ENCODE measurements at regions not wholly inside any gene's neighbourhood (a gene's known extent, or its start where the extent isn't known, plus 50 kb on each side); places are given as distances from the start of the nearest gene placed in this dataset.

DNA sequence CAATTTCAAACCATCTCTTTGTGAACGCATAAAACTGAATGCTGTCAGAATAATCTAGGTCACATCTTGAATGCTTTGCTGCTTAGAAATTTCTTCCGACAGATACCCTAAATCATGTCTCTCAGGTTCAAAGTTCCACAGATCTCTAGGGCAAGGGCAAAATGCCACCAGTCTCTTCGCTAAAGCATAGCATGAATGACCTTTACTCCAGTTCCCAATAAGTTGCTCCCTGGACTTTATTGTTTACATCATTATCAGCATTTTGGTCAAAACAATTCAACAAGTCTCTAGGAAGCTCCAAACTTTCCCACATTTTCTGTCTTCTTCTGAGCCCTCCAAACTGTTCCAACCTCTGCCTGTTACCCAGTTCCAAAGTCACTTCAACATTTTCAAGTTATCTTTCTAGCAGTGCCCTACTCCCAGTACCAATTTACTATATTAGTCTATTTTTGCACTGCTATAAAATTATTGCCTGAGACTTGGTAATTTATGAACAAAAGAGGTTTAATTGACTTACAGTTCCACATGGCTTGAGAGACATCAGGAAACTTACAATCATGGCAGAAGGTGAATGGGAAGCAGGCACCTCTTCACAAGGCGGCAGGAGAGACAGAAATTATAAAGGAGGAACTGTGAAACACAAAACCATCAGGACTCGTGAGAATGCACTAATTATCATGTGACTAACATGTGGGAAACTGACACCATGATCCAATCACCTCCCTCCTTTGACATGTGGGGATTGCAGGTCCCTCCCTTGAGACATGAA is 77.0 kb downstream of the SPRY2 start:
- no peaks in the 10 kb centered on the region for H3K27me3 ChIP-seq
- no peaks in the 10 kb centered on the region for H3K36me3 ChIP-seq
- TF ChIP-seq, protein P1, sequence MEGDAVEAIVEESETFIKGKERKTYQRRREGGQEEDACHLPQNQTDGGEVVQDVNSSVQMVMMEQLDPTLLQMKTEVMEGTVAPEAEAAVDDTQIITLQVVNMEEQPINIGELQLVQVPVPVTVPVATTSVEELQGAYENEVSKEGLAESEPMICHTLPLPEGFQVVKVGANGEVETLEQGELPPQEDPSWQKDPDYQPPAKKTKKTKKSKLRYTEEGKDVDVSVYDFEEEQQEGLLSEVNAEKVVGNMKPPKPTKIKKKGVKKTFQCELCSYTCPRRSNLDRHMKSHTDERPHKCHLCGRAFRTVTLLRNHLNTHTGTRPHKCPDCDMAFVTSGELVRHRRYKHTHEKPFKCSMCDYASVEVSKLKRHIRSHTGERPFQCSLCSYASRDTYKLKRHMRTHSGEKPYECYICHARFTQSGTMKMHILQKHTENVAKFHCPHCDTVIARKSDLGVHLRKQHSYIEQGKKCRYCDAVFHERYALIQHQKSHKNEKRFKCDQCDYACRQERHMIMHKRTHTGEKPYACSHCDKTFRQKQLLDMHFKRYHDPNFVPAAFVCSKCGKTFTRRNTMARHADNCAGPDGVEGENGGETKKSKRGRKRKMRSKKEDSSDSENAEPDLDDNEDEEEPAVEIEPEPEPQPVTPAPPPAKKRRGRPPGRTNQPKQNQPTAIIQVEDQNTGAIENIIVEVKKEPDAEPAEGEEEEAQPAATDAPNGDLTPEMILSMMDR (IDR thresholded peaks at IDR 0.05; ENCODE audit: low read depth, low read length): no peak
- H3K9me3 ChIP-seq: no peaks in the 10 kb centered on the region
- no peak for DNase-seq
- peaks cover 7% of the 10 kb centered on the region for H3K4me1 ChIP-seq
- H3K4me3 ChIP-seq (ENCODE audit: low read depth, low read length): no peak overlapping the region

DNA sequence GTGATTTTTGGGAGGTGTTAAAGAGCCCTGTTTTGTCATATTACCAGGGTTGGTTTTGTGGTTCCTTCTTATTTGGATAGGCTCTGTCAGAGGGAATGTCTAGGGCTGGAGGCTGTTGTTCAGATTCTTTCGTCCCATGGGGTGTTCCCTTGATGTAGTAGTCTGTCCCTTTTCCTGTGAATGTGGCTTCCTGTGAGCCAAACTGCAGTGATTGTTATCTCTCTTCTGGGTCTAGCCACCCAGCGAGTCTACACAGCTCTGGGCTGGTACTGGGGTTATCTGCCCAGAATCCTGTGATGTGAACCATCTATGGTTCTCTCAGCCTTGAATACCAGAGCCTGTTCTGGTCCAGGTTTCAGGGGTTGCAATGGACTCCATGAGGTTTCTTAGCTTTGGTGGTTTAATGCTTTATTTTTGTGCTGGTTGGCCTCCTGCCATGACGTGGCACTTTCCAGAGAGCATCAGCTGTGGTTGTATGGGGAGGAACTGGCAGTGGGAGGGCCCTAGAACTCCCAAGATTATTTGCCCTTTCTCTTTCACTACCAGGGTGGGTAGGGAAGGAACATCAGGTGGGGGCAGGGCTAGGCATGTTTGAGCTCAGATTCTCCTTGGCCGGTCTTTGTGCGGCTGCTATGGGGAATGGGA is 78.8 kb downstream of the SPRY2 start:
- TF ChIP-seq, protein P1 (IDR thresholded peaks at IDR 0.05; ENCODE audit: low read depth, low read length): no peak
- Histone ChIP-seq H3K9me3 (no peaks in the 10 kb centered on the region), H3K4me3 (ENCODE audit: low read depth, low read length) (no peak overlapping the region), H3K36me3 (no peaks in the 10 kb centered on the region), H3K27me3 (no peaks in the 10 kb centered on the region), H3K4me1 (peaks cover 7% of the 10 kb centered on the region)
- DNase-seq: no peak

DNA sequence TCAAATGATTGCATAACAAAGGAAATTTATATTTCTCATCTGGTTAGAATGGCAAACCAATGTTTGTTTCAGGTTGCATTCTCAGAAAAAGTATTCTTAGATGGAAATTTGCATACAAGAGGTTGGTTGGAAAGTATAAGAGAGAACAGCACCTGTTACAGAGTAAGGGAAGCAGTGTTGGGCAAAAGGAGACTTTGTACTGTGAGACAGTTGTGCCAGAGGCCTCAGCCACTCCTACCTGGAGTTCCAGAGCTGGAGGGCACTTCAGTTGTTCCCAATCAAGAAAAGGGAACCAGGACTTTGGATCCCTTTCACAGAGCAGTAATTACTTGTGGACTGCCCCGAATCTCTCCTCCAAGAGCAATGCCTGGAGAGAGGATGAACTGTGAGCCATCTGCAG is 81.8 kb downstream of the SPRY2 start:
- TF ChIP-seq, protein P1 (IDR thresholded peaks at IDR 0.05; ENCODE audit: low read depth, low read length): no peak
- no peak for DNase-seq

DNA sequence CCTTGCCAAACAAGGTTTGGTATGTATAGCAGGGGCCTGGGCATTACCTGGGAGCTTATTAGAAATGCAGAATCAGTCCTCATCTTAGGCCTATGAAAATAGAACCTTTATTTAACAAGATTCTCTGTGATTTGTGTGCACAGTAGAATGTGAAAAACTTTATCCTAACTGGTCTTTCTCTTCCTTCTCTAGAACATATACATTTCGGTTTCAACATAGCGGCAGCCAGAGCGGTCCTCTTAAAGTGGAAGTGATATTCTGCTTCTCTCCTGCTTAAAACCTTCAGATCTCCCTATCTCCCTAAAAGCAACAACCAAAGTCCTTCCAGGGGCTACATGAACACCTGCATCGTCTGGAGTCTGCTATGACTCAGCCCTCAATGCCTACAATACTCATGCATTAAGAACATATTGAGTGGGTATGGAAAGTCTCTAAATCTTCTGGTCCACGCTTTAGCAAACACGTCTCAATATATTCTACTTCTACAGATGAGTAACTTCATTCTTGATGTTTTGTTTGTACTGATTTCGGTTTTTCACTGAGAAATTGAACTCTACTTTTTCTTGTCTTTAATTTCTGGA is 84.5 kb downstream of the SPRY2 start:
- Histone ChIP-seq H3K27me3 (no peaks in the 10 kb centered on the region), H3K4me3 (ENCODE audit: low read depth, low read length) (no peak overlapping the region), H3K36me3 (no peaks in the 10 kb centered on the region), H3K4me1 (no peaks in the 10 kb centered on the region), H3K9me3 (no peaks in the 10 kb centered on the region)
- DNase-seq: no peak
- TF ChIP-seq, protein P1 (IDR thresholded peaks at IDR 0.05; ENCODE audit: low read depth, low read length): no peak

More for the DNA sequence above, 81.8 kb downstream of the SPRY2 start:
- H3K27me3 ChIP-seq: no peaks in the 10 kb centered on the region
- H3K9me3 ChIP-seq: no peaks in the 10 kb centered on the region
- peaks cover 7% of the 10 kb centered on the region for H3K4me1 ChIP-seq
- H3K4me3 ChIP-seq (ENCODE audit: low read depth, low read length): no peak overlapping the region
- H3K36me3 ChIP-seq: no peaks in the 10 kb centered on the region

DNA sequence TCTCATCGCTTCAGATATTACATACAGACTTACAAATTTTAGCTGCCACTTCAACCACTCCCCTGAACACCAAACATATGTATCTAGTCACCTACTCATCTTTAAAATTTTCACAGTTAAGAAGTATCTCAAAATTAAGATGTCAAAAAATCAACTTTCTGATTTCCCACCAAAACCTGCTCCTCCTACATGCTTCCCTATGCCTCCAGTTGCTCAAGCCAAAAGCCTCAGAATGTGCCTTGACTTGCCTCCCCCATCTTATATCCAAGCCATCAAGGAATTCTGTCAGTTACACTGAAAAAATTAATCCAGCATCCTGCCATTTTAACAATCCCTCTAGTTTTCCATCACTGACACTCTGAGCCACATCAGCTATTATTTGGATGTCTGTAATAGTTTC is 85.0 kb downstream of the SPRY2 start:
- no peaks in the 10 kb centered on the region for H3K36me3 ChIP-seq
- no peak for DNase-seq
- TF ChIP-seq, protein P1 (IDR thresholded peaks at IDR 0.05; ENCODE audit: low read depth, low read length): no peak

DNA sequence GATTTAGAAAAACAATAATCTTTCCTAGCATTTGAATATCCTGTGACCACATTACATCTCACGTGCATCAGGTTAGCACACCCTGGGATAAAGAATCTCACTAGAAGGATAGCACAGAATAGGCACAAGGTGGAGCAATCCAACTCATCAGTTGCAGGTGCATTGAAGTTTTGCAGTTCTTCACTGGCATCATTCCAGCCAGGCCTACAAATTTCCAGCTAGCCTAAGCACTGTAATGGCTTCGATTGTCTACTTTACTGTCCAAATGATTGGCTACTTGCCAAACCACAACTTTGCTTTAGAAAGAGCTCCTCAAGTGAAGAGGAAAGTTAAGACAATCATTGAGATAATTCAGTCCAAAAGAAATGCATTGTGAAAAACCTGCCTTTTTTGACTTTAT is 89.5 kb downstream of the SPRY2 start:
- no peaks in the 10 kb centered on the region for H3K9me3 ChIP-seq
- no peaks in the 10 kb centered on the region for H3K4me1 ChIP-seq
- no peak overlapping the region for H3K4me3 ChIP-seq (ENCODE audit: low read depth, low read length)
- no peaks in the 10 kb centered on the region for H3K36me3 ChIP-seq
- H3K27me3 ChIP-seq: no peaks in the 10 kb centered on the region
- TF ChIP-seq, protein P1 (IDR thresholded peaks at IDR 0.05; ENCODE audit: low read depth, low read length): peak; percentile 19; the same call in 1 of the 2 replicates
- peak; percentile 37 for DNase-seq

More for the DNA sequence above, 85.0 kb downstream of the SPRY2 start:
- H3K4me1 ChIP-seq: no peaks in the 10 kb centered on the region
- H3K9me3 ChIP-seq: no peaks in the 10 kb centered on the region
- no peak overlapping the region for H3K4me3 ChIP-seq (ENCODE audit: low read depth, low read length)
- no peaks in the 10 kb centered on the region for H3K27me3 ChIP-seq

Data from BE2C (cell line).